PC-9 (cell line): ENCODE measurements at regions not wholly inside any gene's neighbourhood (a gene's known extent, or its start where the extent isn't known, plus 50 kb on each side); places are given as distances from the start of the nearest gene placed in this dataset.

Experiments used
- BruUV-seq: library from RNA; stranded (reverse); fragments of 400-500 nt; replicated peaks from 2 replicates; lab custom pipeline; 2021; lab: Mats Ljungman, UMichigan
- CTCF ChIA-PET: fragments of 300-600 bp; sonication (Branson Sonifier 250); formaldehyde crosslinking; loops from one replicate; lab custom pipeline; 2022; ENCODE audit warnings: antibody characterized with exemption; lab: Charles Lee
- POLR2A ChIA-PET: fragments of 300-600 bp; sonication (Branson Sonifier 250); formaldehyde crosslinking; loops from one replicate; lab custom pipeline; 2022; ENCODE audit warnings: antibody characterized with exemption; ENCODE audit not compliant: unreplicated experiment; lab: Charles Lee
- DNase-seq, 2 experiments: peaks; one replicate each; pipeline versions ENCODE4 v3.0.0 to v3.0.0-alpha.2; 2015 to 2022; ENCODE audit warnings: mixed read lengths in 1 of 2
- H2AFZ ChIP-seq: fragments of 200-600 bp; sonication (generic); 2 replicates; pipeline ENCODE4 v1.8.1; 2017; ENCODE audit warnings: antibody characterized with exemption
- H3F3A ChIP-seq: fragments of 200-600 bp; sonication (generic); 2 replicates; pipeline ENCODE4 v1.8.1; 2017; ENCODE audit warnings: antibody characterized with exemption, mild to moderate bottlenecking, low read depth; ENCODE audit not compliant: insufficient read depth
- H3K27ac ChIP-seq: fragments of 200-600 bp; sonication (generic); 2 replicates; pipeline ENCODE4 v1.6.1; 2016; ENCODE audit warnings: mixed run types
- H3K27me3 ChIP-seq: fragments of 200-600 bp; sonication (generic); 2 replicates; pipeline ENCODE4 v1.6.1; 2016; ENCODE audit warnings: low read depth, mixed run types; ENCODE audit not compliant: insufficient read depth
- H3K36me3 ChIP-seq: fragments of 200-600 bp; sonication (generic); 2 replicates; pipeline ENCODE4 v1.6.1; 2016; ENCODE audit warnings: low read depth, mixed run types
- H3K4me1 ChIP-seq: fragments of 200-600 bp; sonication (generic); replicated peaks from 2 replicates; pipeline ENCODE4 v1.6.1; 2016; ENCODE audit warnings: mixed run types; ENCODE audit not compliant: insufficient read depth
- H3K4me2 ChIP-seq: fragments of 200-600 bp; sonication (generic); 2 replicates; pipeline ENCODE4 v1.6.1; 2017; ENCODE audit warnings: mixed run types
- H3K4me3 ChIP-seq: fragments of 200-600 bp; sonication (generic); 2 replicates; pipeline ENCODE4 v1.6.1; 2016; ENCODE audit warnings: mixed run types
- H3K79me2 ChIP-seq: fragments of 200-600 bp; sonication (generic); 2 replicates; pipeline ENCODE4 v1.6.1; 2017; ENCODE audit warnings: low read depth, mixed run types
- H3K9me2 ChIP-seq: fragments of 200-600 bp; sonication (generic); 2 replicates; pipeline ENCODE4 v1.8.1; 2017; ENCODE audit warnings: mild to moderate bottlenecking; ENCODE audit not compliant: insufficient read depth
- H3K9me3 ChIP-seq: fragments of 200-600 bp; sonication (generic); 2 replicates; pipeline ENCODE4 v1.8.1; 2016; ENCODE audit warnings: low read depth; ENCODE audit not compliant: insufficient read depth
- H4K20me1 ChIP-seq: fragments of 200-600 bp; sonication (generic); 2 replicates; pipeline ENCODE4 v1.8.1; 2017; ENCODE audit not compliant: insufficient read depth
- EZH2 ChIP-seq: fragments of 200-600 bp; sonication (generic); IDR thresholded peaks from 2 replicates; pipeline ENCODE4 v1.8.0; 2017; ENCODE audit warnings: antibody characterized with exemption, low read depth
- intact Hi-C: fragments of 100-400 bp; cut with micrococcal nuclease; formaldehyde crosslinking; loops from one replicate; pipeline ENCODE4 v1.10.0; 2022; ENCODE audit not compliant: unreplicated experiment
- TF ChIP-seq, protein P1 (sequence below): fragments of 200-600 bp; sonication (generic); conservative IDR thresholded peaks from 2 replicates; pipeline ENCODE4 v1.6.1; 2017; ENCODE audit warnings: mixed run types, antibody characterized with exemption, mild to moderate bottlenecking, moderate library complexity

DNA sequence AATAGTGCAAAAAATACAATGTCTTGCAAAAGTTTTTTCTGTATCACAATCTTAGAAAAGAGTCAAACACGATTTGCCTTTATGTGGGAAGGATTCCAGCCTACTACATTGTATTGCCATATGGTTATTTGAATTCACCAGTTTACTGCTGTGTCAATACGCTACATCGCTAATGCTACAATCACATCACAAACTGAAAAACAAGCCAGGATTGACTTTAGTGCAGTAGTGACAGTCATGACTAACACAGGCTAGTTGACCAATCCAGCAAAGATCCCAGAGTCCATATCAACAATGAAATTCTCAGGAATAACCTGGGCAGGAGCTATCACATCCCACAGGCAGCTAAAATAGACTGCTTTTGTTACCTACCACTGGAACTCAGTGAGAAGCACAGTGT, 67.0 kb downstream of the IL12A start:
- H3K4me1 ChIP-seq = no peaks in the 10 kb centered on the region
- no peaks in the 10 kb centered on the region for H3F3A ChIP-seq
- no peak for DNase-seq
- ChIA-PET CTCF (no interaction called here), POLR2A (no interaction called here)
- no peaks in the 10 kb centered on the region for H3K9me3 ChIP-seq
- H3K4me2 ChIP-seq = no peak overlapping the region
- BruUV-seq = no TSS peak
- H3K36me3 ChIP-seq = no peaks in the 10 kb centered on the region
- H3K9me2 ChIP-seq = no peaks in the 10 kb centered on the region
- no peak overlapping the region for H3K4me3 ChIP-seq
- no peaks in the 10 kb centered on the region for H3K27me3 ChIP-seq
- no peaks in the 10 kb centered on the region for H4K20me1 ChIP-seq
- no peaks in the 10 kb centered on the region for H3K79me2 ChIP-seq
- H3K27ac ChIP-seq = no peak overlapping the region
- TF ChIP-seq, protein P1, sequence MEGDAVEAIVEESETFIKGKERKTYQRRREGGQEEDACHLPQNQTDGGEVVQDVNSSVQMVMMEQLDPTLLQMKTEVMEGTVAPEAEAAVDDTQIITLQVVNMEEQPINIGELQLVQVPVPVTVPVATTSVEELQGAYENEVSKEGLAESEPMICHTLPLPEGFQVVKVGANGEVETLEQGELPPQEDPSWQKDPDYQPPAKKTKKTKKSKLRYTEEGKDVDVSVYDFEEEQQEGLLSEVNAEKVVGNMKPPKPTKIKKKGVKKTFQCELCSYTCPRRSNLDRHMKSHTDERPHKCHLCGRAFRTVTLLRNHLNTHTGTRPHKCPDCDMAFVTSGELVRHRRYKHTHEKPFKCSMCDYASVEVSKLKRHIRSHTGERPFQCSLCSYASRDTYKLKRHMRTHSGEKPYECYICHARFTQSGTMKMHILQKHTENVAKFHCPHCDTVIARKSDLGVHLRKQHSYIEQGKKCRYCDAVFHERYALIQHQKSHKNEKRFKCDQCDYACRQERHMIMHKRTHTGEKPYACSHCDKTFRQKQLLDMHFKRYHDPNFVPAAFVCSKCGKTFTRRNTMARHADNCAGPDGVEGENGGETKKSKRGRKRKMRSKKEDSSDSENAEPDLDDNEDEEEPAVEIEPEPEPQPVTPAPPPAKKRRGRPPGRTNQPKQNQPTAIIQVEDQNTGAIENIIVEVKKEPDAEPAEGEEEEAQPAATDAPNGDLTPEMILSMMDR = no peak
- no peak for TF ChIP-seq EZH2
- intact Hi-C loops = no loop called here
- no peak overlapping the region for H2AFZ ChIP-seq

DNA sequence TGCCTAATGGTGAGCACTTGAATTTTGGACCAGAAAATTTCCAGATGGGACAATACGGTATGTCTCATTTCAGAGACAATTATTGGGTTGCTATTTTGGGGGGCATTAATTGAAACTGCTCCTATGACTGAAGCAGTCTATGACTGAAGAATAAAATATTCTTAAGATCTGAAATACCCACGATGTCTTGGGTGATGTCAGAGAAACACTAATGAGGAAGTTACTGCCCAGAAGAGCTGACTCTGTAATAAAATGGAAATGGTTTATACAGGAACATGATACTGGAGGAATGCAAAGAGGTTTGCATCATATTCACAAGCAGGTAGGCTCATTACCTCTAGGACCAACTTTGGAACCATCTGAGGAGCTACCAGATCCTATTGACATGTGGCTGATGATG, 68.7 kb downstream of the IL12A start:
- H3K4me1 ChIP-seq = no peaks in the 10 kb centered on the region
- H3K4me2 ChIP-seq = no peak overlapping the region
- no peaks in the 10 kb centered on the region for H3F3A ChIP-seq
- no peaks in the 10 kb centered on the region for H3K9me3 ChIP-seq
- no peak for TF ChIP-seq EZH2
- TF ChIP-seq, protein P1 = no peak
- H2AFZ ChIP-seq = no peak overlapping the region
- ChIA-PET POLR2A (no interaction called here), CTCF (no interaction called here)
- intact Hi-C loops = no loop called here
- H3K27me3 ChIP-seq = no peaks in the 10 kb centered on the region
- H3K36me3 ChIP-seq = no peaks in the 10 kb centered on the region
- no peaks in the 10 kb centered on the region for H3K79me2 ChIP-seq
- no peak overlapping the region for H3K27ac ChIP-seq
- BruUV-seq = no TSS peak
- H3K4me3 ChIP-seq = no peak overlapping the region
- no peaks in the 10 kb centered on the region for H4K20me1 ChIP-seq
- H3K9me2 ChIP-seq = no peaks in the 10 kb centered on the region
- DNase-seq = peak in 1 of 2 experiments; percentile 28

DNA sequence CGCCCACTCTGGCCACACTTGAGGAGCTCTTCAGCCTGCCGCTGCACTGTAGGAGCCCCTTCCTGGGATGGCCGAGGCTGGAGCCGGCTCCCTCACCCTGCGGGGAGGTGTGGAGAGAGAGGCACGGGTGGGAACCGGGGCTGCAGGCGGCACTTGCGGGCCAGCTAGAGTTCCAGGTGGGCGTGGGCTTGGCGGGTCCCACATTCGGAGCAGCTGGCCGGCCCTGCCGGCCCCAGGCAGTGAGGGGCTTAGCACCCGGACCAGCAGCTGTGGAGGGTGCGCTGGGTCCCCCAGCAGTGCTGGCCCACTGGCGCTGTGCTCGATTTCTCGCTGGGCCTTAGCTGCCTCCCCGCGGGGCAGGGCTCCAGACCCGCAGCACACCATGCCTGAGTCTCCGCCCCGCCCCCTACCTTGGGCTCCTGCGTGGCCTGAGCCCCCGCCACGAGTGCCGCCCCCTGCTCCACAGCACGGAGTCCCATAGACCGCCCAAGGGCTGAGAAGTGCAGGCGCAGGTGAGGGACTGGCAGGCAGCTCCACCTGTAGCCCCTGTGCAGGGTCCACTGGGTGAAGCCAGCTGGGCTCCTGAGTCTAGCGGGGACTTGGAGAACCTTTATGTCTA, 71.9 kb downstream of the IL12A start:
- H3K79me2 ChIP-seq = no peaks in the 10 kb centered on the region
- H3K4me3 ChIP-seq = no peak overlapping the region
- POLR2A ChIA-PET = no interaction called here
- no TSS peak for BruUV-seq
- TF ChIP-seq EZH2 = no peak
- TF ChIP-seq, protein P1 = no peak
- H4K20me1 ChIP-seq = no peaks in the 10 kb centered on the region
- intact Hi-C loops = no loop called here
- no peaks in the 10 kb centered on the region for H3K9me3 ChIP-seq
- H3K4me1 ChIP-seq = no peaks in the 10 kb centered on the region
- CTCF ChIA-PET = interaction anchor here (0.7 kb wide), 1 partner anchor 28 kb away, joined by 3 read pairs; no protein-coding TSS in a partner anchor
- H3F3A ChIP-seq = no peaks in the 10 kb centered on the region
- no peaks in the 10 kb centered on the region for H3K36me3 ChIP-seq
- H3K9me2 ChIP-seq = no peaks in the 10 kb centered on the region
- peak in 1 of 2 experiments; percentile 10 for DNase-seq
- H2AFZ ChIP-seq = no peak overlapping the region
- H3K27ac ChIP-seq = no peak overlapping the region
- no peaks in the 10 kb centered on the region for H3K27me3 ChIP-seq
- no peak overlapping the region for H3K4me2 ChIP-seq
